MG63 (cell line): ENCODE measurements at regions not wholly inside any gene's neighbourhood (a gene's known extent, or its start where the extent isn't known, plus 50 kb on each side); places are given as distances from the start of the nearest gene placed in this dataset.
"Not testable (repeated sequence)": the region's sequence is repeated elsewhere in the genome, so short reads cannot be mapped to it uniquely, and the experiment has no call there.

Source experiments
- DNase-seq: peaks from one replicate; pipeline ENCODE4 v3.0.0-alpha.2; 2020
- H3K27me3 ChIP-seq: fragments of 250-450 bp; sonication (Bioruptor Pico); 2 replicates; pipeline ENCODE4 v1.5.1; 2020; ENCODE audit warnings: mild to moderate bottlenecking, moderate library complexity
- H3K36me3 ChIP-seq: fragments of 250-450 bp; sonication (Bioruptor Pico); 2 replicates; pipeline ENCODE4 v1.5.1; 2020; ENCODE audit warnings: mild to moderate bottlenecking, moderate library complexity
- H3K4me3 ChIP-seq: fragments of 250-450 bp; sonication (Bioruptor Pico); 2 replicates; pipeline ENCODE4 v1.5.1; 2020; ENCODE audit warnings: mild to moderate bottlenecking, moderate library complexity
- H3K9me3 ChIP-seq: fragments of 250-450 bp; sonication (Bioruptor Pico); 2 replicates; pipeline ENCODE4 v1.5.1; 2020; ENCODE audit warnings: mild to moderate bottlenecking, moderate library complexity

DNA sequence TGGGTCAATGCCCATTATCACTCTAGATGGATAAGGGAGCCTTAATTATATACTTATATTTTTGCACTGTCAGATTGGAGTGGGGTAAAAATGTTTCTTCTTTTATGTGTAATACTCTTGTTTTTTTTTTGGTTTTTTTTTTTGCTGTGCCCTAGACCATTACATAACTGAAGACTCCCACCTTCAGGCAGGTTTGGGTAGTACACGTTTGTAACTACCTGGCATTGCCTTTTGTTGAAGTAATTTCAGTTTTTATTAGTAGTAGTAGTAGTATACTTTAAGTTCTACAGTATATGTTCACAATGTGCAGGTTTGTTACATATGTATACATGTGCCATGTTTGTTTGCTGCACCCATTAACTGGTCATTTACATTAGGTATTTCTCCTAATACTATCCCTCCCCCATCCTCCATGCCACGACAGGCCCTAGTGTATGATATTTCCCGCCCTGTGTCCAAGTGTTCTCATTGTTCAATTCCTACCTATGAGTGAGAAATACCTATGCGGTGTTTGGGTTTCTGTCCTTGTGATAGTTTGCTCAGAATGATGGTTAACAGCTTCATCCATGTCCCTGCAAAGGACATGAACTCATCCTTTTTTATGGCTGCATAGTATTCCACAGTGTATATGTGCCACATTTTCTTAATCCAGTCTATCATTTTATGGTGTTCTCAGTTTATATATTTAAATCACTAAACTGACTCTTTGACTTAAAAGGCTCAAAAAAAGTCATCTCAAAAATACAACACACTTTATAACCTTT, 109.2 kb upstream of the FBXO28 start:
- H3K27me3 ChIP-seq, H3K4me3 ChIP-seq, H3K9me3 ChIP-seq: not testable (repeated sequence)
- peak; percentile 5 for DNase-seq
- peaks cover 11% of the 10 kb centered on the region for H3K36me3 ChIP-seq

- not testable (repeated sequence) for H3K27me3 ChIP-seq, DNase-seq, H3K9me3 ChIP-seq, H3K4me3 ChIP-seq
- peaks cover 11% of the 10 kb centered on the region for H3K36me3 ChIP-seq
These were observed 110.0 kb upstream of the FBXO28 start for GRCh38 chr1:224003896-224004295.

GRCh38 chr1:224001757-224002156, 112.2 kb upstream of the FBXO28 start:
- H3K4me3 ChIP-seq, H3K27me3 ChIP-seq, H3K36me3 ChIP-seq, DNase-seq, H3K9me3 ChIP-seq: not testable (repeated sequence)

- H3K9me3 ChIP-seq, DNase-seq, H3K4me3 ChIP-seq, H3K27me3 ChIP-seq, H3K36me3 ChIP-seq: not testable (repeated sequence)
These were observed 114.2 kb upstream of the FBXO28 start for GRCh38 chr1:223999761-224000160.

GRCh38 chr1:223998676-223999455, 115.0 kb upstream of the FBXO28 start:
- H3K9me3 ChIP-seq, H3K36me3 ChIP-seq, H3K27me3 ChIP-seq, DNase-seq, H3K4me3 ChIP-seq: not testable (repeated sequence)

GRCh38 chr1:223996376-223996775, 117.5 kb upstream of the FBXO28 start:
- DNase-seq, H3K27me3 ChIP-seq, H3K4me3 ChIP-seq, H3K9me3 ChIP-seq, H3K36me3 ChIP-seq: not testable (repeated sequence)

DNA sequence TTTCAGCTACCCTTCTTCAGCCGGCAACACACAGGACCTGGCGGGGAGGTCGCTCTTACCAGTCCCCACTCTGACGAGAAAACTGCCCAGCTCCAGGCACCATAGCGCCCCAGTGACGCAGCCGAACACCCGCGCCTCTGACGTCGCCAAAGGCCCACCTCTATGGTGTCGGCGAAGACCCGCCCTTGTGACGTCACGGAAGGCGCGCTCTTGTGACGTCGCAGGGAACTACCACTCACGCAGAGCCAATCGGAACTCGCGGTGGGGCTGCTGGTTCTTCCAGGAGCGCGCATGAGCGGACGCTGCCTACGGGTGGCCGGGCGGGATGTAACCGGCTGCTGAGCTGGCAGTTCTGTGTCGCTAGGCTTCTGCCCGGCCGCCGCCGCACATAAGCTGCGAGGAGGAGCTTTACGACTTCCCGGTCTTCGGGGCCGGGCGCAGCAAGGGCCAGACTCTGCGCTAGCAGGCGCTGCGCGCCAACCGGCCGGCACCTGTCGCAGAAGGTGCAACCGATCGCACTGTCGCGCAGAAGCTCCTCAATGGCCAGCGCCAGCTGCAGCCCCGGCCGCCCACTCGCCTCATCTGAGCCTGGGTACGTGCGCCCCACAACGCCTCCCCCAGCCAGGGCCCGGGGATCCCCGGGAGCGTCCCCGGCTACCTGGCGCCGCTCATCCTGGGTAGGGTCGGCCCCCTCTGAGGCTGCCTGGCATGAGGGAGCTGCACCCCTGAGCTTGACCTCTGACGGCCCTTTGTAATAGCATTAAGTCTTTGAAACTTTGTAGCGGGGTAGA, 121.3 kb upstream of the FBXO28 start:
- peak; percentile 100 for DNase-seq
- not testable (repeated sequence) for H3K27me3 ChIP-seq, H3K36me3 ChIP-seq, H3K9me3 ChIP-seq
- H3K4me3 ChIP-seq, result peak overlapping the region; percentile 94

- H3K9me3 ChIP-seq, H3K36me3 ChIP-seq, H3K27me3 ChIP-seq, H3K4me3 ChIP-seq, DNase-seq: not testable (repeated sequence)
These were observed 122.5 kb upstream of the FBXO28 start for GRCh38 chr1:223991297-223991857.

DNA sequence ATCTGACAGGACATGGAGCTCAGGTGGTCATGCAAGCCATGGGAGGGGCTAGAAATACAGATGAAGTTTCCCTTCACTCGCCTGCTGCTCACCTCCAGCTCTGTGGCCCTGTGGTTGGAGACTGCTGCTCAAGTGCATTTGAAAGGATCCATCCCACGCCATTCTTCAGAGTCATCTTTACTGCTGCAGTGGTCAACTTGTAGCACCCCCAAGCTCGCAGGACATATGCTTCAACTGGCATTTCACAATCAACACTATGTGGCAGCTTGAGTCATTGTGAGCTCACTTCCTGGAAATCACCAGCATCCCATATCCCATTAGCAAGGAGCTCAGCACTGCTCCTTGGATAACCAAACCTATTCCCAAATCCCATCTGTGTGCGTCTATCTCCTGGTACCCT, 116.2 kb upstream of the TP53BP2 start:
- H3K4me3 ChIP-seq, H3K36me3 ChIP-seq, H3K9me3 ChIP-seq, H3K27me3 ChIP-seq: not testable (repeated sequence)
- DNase-seq, result peak; percentile 32

- not testable (repeated sequence) for H3K9me3 ChIP-seq, H3K27me3 ChIP-seq, H3K36me3 ChIP-seq, H3K4me3 ChIP-seq
- DNase-seq, result peak; percentile 29
These were observed 107.1 kb upstream of the TP53BP2 start for GRCh38 chr1:223952801-223953200.

- H3K4me3 ChIP-seq, H3K9me3 ChIP-seq, DNase-seq, H3K36me3 ChIP-seq, H3K27me3 ChIP-seq: not testable (repeated sequence)
These were observed 105.8 kb upstream of the TP53BP2 start for GRCh38 chr1:223951551-223951950.

GRCh38 chr1:223949944-223950343, 104.2 kb upstream of the TP53BP2 start:
- not testable (repeated sequence) for H3K4me3 ChIP-seq, DNase-seq, H3K27me3 ChIP-seq, H3K9me3 ChIP-seq, H3K36me3 ChIP-seq

- H3K9me3 ChIP-seq, H3K27me3 ChIP-seq, H3K36me3 ChIP-seq, H3K4me3 ChIP-seq, DNase-seq: not testable (repeated sequence)
These were observed 102.3 kb upstream of the TP53BP2 start for GRCh38 chr1:223948041-223948440.

- not testable (repeated sequence) for H3K9me3 ChIP-seq, H3K36me3 ChIP-seq, DNase-seq, H3K27me3 ChIP-seq, H3K4me3 ChIP-seq
These were observed 90.8 kb upstream of the TP53BP2 start for GRCh38 chr1:223936592-223936991.

DNA sequence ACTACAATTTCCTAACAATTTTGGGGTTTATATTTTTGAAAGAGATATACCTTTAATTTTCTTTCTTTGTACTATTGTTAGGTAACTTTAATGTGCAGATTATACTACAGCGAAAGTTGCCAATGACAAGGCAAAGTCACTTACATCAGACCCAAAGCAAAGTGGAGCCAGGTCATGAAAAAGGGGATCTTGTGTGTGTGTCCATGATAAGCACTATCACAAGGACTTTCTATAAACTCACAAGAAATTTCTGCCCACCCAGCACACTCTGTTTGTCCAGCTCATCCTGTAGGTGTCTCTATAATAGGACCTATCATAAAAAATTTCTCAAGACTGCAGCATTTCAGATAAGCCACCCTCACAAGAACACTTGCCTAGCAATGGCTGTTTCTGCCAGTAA, 85.7 kb upstream of the TP53BP2 start:
- H3K36me3 ChIP-seq, H3K4me3 ChIP-seq, DNase-seq, H3K27me3 ChIP-seq, H3K9me3 ChIP-seq: not testable (repeated sequence)

DNA sequence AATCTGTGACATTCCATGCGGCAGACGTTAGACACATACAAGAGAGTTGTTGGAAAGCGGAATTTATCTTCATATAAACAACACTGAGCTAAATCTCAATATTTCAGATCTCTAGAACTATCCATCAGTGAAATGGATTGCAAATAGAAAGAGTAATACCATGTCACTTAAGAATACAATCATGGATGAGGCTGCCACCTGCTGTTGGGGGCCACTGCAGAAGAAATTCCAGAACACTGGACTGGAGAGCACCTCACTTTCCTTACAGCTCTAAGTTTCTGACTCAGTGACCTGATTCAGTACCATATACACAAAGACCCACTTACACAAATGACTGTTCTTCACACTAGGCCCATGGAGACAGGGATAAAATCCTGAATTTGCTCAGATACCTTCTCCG, 75.1 kb upstream of the TP53BP2 start:
- H3K4me3 ChIP-seq, H3K27me3 ChIP-seq, H3K36me3 ChIP-seq, H3K9me3 ChIP-seq: not testable (repeated sequence)
- DNase-seq, result peak; percentile 7

GRCh38 chr1:223915476-223915875, 69.7 kb upstream of the TP53BP2 start:
- H3K9me3 ChIP-seq, H3K4me3 ChIP-seq, H3K27me3 ChIP-seq, DNase-seq, H3K36me3 ChIP-seq: not testable (repeated sequence)
